ENCODE measurements at regions not wholly inside any gene's neighbourhood (a gene's known extent, or its start where the extent isn't known, plus 50 kb on each side); places are given as distances from the start of the nearest gene placed in this dataset.
"Not testable (repeated sequence)": the region's sequence is repeated elsewhere in the genome, so short reads cannot be mapped to it uniquely, and the experiment has no call there.

DNA sequence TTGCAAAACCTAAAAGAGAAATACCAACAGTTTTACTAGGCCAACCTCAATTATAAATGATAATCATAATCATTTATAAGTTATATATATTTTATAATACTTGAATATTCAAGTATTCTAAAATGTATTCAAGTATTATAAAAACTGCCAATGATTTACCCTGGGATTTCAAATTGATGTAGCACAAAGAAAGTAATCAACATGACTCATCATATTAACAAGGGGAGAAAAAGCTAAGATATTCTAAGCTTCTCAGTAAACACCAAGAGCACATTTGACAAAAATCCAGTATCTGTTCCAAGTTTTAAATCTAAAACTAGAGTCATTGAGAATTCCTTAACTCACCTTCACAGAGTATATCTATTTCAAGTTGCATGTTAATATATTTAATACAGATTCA, 56.1 kb downstream of the CAPZA3 start:
- no peak for DNase-seq

DNA sequence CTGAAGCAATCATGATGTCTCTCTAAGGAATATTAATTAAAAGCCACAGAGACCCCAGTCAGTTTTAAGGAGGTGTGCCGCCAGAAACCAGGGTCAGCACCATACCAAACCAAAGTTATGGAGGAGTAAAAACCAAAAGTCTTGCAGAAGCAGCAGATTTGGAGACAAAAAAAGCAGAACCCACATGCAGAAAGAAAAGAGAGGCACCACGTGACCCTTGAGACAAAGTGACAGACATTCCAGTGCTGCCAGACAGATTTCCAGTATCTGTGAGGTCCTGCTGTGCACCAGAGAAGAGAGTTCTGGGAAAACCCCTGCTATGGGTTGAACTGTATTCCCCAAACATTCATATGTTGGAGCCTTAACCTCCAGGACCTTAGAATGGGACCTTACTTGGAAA, 59.7 kb downstream of the CAPZA3 start:
- no peak for DNase-seq

DNA sequence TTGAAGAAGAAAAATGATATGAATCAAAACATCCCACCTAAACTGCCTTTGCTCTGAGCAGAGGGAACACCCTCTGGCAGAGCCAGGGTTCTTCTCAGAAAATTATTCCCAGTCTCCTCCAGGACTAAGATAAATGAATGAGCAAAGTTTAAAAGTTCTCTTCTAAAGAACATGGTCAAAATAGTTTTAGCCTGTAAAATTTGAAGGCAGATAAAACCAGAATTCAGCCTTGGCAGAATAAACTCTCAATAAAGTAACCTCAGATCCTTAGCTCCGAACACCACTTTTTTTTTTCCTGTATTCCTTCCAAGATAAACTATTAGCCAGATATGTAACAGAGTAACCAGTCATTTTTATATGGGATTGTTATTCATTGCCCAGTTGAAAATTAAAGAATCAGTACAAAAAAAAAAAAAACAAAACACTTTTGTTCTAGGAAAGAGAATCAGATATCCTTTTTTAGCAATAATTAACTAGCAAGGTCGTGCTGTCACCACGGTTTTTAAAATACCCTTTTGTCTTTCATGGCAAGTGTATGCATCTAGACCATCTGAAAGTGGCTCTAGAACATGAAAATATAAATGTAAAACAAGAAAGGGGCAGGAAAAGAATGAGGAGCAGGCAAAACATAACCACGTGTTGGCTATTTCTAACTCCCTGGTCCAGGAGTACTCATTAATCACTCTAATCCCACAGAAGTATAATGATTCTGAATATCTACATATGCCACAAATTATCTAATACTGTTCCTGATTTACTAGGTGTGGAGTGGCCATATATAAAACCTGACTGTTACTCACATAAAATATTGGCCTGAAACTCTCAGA, 60.8 kb downstream of the CAPZA3 start:
- no peak for DNase-seq

DNA sequence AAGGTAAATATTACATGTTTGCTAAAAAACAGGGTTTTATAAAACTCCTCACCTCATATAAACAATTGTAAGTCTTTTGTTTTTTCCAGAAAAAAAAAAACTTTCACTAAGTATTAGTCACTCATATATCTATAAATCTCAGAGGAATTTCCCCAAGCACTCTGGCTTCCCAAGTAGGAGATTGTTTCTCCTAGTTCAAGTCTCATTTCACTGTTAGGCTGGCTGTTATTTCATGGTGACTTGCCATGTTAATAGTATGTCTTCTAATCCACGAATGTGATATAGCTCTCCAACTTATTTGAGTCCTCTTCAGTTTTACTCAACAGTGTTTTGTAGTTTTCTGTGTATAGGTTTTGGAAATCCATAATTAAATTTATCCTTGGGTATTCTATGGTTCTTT, 61.6 kb downstream of the CAPZA3 start:
- DNase-seq: no peak

DNA sequence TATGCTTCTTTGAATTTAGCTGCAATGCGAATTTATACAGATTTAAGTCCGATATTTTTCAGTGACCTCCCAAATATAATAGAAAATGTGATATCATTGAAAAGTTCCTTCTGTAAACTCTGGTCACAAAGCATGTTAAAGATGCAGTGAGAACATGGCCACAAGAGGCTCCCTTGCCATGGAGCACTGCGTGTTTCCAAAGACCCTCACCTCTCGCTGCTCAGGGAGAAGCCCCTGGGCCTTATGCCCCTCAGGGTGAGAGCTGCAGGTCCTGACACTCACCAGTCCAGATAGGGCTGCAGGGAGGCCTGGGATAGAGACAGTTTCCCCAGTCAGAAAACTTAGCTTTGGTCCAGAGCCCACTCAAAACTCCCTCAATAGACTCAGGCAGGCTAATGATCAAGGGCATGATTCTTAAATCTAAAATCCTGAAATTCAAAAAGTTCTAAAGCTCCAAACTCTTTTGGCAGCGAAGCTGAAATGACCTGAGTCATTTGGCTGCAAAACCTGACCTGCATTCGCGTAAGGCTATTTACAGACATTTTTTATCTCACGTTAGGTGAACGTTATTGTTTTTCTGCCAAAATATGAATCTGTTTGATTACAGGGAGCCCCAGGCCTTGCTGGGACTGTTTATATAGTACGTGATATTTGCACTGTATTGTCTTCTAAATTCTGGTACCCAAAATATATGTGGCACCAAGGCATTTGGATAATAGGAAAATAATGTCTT, 67.8 kb downstream of the CAPZA3 start:
- DNase-seq: no peak

DNA sequence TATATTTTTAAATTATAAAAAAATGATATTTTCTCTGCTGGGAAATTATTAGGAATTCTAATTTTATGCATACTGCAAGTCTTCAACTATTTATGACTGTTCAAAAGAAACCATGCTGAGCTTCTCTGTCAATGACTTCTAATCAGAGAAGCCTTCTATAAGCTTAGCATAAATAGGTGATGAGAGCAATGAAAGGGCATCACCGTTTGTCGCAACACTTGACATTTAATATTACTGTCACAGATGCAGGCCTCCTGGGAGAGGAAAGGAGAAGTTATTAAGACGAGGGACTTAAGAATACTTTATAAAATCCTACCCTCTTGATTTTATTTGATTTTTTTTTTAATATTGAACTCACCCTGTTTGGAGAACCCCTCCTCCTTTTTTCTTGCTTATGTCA, 69.8 kb downstream of the CAPZA3 start:
- no peak for DNase-seq

DNA sequence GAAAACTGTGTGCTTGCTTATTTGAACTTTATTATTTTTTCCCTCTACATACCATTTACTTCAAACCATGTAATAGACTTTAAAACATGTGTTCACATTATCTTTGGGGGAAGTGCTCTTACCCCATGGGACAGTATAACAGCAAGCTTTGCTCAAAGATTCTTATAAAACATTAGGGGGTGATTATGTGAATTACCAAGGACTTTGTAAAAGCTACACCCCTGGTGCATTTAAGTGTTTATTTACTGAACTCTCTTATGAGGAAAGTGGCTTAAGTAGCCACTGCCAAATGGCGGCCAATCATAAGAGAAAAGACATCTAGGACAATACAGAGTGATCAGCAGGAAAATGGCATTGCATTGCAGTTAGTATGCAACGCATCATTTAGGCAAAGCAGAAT, 70.3 kb downstream of the CAPZA3 start:
- no peak for DNase-seq

DNA sequence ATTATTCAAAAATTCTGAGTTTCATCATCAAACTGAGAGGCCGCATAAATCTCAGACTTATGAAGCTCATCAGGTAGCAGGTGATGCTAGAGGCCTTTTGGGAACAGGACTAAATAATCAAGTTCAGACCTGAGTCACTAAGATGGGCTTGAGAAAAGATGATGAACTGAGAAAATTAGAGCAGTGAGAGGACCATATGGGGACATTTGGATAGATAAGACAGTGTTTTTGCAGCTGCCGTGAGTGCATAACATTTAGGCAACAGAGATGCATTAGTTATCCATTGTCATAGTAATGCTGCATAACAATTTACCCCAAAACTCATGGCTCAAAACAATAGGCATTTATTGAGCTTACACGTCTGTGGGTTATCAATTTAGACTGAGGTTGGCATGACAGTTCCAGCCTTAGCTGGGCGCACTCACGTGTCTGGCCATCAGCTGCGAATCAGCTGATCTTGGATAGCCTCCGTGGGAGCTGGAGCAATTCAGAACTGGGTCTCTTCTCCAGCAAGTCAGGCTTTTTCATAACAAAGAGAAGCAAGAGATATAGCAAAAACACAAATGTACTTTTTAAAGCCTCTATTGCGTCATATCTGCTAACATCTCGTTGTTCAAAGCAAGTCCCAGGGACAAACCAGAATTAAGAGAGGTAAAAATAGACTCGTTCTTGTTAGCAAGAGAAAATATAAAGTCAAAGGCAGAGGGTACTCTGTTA, 72.8 kb downstream of the CAPZA3 start:
- DNase-seq: no peak

DNA sequence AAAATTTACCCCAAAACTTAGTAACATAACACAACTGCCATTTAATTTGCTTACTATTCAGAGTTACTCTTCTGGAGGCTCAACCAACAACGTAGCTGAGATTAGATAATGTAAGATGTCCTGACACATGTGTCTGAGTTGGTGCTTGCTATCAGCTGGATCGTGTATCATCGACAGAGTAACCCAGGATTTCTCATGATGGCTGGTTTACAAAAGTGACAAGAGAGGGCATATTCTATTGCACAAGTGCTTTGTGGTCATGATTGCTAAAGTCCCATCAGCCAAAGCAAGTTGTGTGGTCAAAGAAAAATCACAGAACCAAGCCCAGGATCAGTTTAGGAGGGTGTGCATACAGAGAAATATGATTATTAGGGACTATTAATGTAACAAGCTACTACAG, 73.4 kb downstream of the CAPZA3 start:
- no peak for DNase-seq

DNA sequence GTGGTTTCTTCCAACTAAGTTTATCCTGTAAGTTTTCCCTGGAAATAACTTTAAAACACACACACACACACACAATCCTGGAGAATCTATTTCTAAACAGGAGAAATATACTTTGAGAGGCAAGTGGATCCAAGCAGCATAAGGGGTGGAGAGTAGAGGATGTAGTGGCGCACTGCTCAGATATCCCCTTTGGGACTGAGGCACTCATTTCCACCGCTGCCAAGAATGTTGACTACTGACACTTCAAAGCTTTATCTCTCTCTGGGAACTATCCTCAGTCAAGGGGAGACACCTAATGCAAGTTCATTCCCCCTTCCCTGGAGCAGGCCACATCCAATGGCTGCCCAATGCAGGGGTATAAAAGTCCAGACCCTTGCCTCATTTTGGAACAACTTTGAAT, 75.8 kb downstream of the CAPZA3 start:
- no peak for DNase-seq

DNA sequence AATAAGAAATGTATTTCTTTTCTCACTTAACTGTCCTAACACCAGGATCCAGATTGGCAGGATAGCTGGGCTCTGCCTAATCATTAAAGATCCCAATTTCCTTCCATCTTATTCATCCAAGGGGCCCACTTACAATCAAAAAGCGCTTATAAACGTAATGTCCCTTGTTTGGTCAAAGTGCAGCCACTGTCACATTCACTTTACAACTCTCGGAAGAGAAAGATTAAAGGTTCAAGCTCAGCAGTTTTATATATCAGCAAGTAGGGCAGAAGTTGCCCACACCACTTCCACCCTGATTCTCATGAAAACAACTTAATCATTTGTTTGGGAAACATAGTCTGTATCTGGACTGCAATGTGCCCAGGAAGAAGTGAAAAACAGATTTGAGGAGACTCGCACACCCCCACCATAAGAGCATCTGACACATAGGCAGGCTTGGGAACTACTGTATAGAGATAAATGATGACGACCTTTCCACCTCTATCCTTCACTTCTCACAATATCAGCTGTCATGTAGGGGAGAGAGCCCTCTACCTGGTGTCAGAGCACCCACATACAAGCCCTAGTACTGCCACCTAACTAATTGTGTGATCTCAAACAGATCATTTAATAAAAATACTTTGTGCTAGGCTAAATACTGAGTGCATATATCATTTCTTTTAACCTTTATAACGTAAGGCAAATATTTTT, 80.8 kb downstream of the CAPZA3 start:
- DNase-seq: no peak

DNA sequence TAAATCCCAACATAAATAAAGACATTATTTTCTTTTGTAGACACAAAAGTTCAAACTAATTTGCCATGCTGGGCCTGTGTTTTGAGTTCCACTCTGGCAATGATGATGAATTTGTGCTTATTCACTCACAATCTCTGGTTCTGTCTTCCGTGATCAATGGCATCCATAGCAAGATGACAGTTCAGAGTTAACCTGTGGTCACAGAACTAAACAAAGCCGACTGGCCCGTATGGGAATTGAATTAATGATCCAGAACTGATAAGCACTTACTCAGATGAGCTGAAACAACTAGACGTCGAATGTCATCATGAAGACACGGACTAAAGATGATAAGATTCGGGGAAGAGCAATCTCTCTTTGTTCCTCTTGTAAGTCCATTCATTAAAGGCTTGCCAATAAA, 81.6 kb downstream of the CAPZA3 start:
- no peak for DNase-seq

DNA sequence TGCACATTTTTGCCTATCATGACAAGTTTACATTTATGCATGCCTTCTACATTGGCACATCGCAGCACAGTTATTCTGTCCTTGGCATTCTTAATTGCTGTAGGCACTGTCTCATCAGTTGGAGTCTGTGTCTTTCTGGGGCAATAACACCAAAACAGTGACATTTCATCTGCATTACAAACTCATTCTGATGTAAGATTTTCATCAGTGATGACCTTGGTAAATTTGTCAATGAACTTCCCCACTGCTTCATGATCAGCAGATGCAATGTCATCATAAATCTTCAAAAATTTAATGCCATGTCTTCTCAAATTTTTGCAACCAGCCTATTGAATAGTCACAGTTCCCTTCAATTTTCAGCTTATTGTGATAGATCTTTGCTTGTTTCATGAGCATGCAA, 85.5 kb downstream of the CAPZA3 start:
- no peak for DNase-seq

DNA sequence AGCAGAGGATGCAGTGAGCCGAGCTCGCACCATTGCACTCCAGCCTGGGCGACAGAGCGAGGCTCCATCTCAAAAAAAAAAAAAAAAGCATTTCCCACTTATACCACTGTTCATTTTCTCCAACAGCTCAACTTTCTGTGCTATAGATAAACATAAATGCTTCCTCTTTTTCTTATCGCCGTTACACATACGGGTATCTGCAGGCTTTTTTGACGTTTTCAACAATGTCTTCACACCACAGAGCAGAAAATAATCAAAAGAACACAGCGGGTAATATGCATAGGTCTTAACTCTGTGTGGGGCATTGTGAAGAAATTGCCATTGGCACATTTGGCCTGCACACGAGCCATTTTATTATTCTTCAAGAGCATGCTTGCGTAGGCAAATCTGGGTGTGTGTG, 86.4 kb downstream of the CAPZA3 start:
- no peak for DNase-seq

DNA sequence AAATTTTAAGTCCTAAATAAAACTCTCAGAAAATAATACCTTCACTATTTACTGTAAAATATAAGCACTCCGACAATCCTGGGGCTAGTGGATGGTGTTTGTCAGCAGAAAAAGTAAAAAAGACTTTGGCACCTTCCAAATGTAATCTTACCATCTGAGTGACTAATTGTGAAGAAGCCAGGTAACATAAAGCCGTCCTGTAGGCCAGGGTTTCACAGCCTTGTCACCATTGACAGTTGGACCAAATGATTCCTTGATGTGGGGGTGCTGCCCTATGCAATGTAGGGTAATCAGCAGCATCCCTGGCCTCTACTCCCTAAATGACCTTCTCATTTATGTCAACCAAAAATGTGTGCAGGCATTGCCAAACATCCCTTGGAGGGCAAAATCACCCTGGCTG, 87.2 kb downstream of the CAPZA3 start:
- no peak for DNase-seq

DNA sequence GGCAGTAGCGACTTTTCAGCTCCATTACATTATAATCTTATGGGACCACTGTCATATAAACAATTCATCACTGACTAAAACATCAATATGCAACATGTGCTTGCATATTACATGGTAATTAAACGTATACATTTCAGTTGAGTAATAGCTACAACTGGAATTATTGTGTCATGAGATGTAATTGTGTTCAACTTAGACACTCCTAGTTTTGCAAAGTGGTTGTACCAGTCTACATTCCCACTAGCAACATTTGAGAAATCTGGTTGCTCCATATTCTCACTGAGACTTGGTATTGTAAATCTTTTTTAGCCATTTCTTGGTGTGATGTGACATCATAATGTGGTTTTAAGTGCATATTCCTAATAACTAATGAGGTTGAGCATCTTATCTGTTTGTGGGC, 90.0 kb downstream of the CAPZA3 start:
- no peak for DNase-seq

DNA sequence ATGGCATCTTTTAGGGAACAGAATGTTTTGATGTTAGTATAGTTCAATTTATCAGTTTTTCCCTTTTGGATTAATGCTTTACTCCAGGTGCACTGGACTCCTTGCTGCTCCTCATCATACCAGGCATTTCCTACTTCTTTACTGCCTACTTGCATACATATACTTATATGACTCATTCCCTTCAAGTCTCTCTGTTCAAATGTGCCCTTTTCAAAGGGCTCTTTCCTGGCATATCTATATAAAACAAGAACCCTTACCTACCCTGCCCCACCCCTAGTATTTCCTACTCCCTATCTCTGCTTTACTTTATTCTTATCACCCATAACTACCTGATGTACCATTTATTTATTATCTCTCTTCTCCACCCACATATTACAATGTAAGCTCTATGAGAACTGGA, 90.6 kb downstream of the CAPZA3 start:
- no peak for DNase-seq

DNA sequence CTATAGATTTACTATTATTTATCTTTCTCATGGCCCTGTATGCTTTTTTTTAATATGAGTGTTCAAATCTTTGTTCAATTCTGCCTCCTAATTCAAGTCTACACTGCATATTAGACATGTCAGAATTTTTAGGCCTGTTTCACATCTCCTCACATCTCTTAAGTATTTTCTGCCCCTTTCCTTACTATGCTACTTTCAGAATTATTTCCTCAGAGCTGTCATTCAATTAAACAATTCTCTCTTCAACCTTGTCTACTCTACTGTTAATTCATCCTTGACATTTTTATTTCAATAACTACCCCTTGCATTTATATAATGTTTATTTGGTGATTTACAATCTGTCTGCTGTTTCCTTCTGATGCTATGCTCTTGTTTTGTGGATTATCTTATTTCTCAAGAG, 91.1 kb downstream of the CAPZA3 start:
- no peak for DNase-seq

DNA sequence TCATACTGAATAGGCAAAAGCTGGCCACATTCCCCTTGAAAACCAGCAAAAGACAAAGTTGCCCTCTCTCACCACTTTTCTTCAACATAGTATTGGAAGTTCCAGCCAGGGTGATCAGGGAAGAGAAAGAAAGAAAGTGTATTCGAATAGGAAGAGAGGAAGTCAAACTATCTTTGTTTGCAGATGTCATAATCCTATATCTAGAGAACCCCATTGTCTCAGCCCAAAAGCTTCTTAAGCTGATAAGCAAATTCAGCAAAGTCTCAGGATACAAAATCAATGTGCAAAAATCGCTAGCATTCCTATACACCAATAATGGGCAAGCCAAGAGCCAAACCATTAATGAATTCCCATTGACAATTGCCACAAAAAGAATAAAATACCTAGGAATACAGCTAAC, 95.0 kb downstream of the CAPZA3 start:
- not testable (repeated sequence) for DNase-seq

DNA sequence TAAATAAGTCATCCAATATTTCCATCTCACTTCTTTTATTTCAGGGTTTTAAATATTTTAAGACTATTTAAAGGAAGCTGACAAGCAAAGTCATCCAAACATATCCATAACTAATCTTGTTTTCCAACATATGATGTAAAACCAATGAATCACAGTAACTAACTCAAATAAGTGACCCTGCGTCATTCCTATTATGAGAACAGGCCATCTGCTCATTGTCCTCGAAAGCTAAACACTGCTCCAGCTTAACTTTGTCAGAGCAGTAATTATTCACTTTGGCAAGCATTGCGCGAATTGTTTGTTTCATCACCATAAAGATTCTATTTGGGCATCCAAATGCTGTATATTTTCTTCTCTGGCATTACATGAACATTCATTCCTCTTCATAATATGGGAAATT, 99.1 kb downstream of the CAPZA3 start:
- DNase-seq: peak in 1 of 2 experiments; percentile 28

DNA sequence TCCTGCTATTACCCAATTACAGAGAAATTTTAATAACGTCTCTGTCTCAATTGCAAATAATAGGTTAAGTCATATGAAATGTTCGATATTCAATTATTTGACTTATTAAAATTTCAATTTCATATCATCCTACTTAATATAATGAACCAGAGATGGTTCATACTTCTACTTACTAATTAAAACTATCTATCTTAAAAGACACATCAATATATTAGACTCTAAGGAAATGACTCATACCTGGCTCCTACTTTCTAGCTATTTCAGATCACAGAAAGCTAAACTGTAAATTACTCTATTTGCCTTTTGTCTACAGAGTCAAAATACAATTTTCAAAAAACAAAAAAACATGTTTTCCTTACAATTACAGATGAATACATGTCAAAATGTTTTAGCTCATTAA, 99.6 kb downstream of the CAPZA3 start:
- DNase-seq: no peak

DNA sequence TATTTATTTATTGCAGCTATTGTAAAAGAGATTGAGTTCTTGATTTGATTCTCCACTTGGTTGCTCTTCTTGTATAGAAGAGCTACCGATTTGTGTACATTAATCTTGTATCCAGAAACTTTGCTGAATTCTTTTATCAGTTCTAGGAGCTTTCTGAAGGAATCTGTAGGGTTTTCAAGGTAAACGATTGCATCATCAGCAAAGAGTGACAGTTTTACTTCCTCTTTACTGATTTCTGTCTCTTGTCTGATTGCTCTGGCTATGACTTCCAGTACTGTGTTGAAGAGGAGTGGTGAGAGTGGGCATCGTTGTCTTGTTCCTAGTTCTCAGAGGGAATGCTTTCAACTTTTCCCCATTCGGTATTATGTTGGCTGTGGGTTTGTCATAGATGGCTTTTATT, 103.1 kb downstream of the CAPZA3 start:
- DNase-seq: not testable (repeated sequence)

DNA sequence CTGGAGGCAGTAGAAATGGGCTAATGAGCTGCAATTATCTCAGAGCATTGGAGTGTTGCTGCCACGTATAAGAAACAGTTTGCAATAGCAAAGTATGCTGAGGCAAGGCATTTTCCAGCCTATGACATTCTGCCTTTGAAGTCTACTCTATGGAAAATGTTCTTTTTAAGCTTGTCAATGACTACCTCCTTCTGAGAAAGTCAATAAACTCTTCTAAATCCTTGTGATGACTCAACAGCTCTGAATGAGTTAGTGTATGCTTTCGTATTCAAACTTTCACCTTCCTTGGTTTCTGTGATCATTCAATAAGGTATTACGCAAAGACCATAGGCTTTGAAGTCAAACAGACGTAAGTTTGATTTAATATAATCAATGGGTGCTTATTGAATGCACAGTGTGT, 111.2 kb downstream of the CAPZA3 start:
- DNase-seq: no peak

Measured in SHP77 (cell line).